B cell (primary cell): ENCODE measurements at regions not wholly inside any gene's neighbourhood (a gene's known extent, or its start where the extent isn't known, plus 50 kb on each side); places are given as distances from the start of the nearest gene placed in this dataset.

ENCODE experiments used
- EZH2 ChIP-seq: IDR thresholded peaks from 2 replicates; pipeline ENCODE4 v1.6.1; 2012; ENCODE audit warnings: borderline replicate concordance, low read depth, mild to moderate bottlenecking, moderate library complexity, low read length; ENCODE audit not compliant: insufficient read depth, poor library complexity, severe bottlenecking
- TF ChIP-seq, protein P1 (sequence below): fragments of 200-600 bp; IDR thresholded peaks from one replicate; pipeline ENCODE4 v1.8.0; 2022; ENCODE audit warnings: antibody characterized with exemption, mild to moderate bottlenecking

DNA sequence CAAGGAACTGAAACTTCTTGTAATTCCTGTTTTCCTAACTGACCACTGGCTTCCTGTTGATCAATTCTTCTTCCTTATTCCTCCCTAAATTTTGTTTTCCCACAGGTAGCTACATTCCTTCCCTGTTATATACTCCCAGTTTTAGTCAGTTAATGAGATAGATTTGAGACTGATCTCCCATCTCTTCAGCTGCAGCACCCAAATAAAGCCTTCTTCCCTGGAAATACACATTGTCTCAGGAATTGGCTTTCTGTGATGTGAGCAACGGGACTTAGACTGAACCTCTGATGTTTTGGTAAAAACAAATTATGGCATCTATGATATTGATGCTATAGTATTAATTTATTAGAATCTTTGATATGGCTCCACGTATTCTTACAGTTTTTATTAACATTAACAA is 617.3 kb upstream of the ST8SIA4 start:
- TF ChIP-seq, protein P1, sequence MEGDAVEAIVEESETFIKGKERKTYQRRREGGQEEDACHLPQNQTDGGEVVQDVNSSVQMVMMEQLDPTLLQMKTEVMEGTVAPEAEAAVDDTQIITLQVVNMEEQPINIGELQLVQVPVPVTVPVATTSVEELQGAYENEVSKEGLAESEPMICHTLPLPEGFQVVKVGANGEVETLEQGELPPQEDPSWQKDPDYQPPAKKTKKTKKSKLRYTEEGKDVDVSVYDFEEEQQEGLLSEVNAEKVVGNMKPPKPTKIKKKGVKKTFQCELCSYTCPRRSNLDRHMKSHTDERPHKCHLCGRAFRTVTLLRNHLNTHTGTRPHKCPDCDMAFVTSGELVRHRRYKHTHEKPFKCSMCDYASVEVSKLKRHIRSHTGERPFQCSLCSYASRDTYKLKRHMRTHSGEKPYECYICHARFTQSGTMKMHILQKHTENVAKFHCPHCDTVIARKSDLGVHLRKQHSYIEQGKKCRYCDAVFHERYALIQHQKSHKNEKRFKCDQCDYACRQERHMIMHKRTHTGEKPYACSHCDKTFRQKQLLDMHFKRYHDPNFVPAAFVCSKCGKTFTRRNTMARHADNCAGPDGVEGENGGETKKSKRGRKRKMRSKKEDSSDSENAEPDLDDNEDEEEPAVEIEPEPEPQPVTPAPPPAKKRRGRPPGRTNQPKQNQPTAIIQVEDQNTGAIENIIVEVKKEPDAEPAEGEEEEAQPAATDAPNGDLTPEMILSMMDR, result no peak
- no peak for TF ChIP-seq EZH2
